ENCODE measurements at regions not wholly inside any gene's neighbourhood (a gene's known extent, or its start where the extent isn't known, plus 50 kb on each side); places are given as distances from the start of the nearest gene placed in this dataset.

- TF ChIP-seq ZNF331 (CRISPR knock-in tag; IDR thresholded peaks at IDR 0.05; ENCODE audit: low read depth) (no peak), REST (IDR thresholded peaks at IDR 0.05; ENCODE audit: unreplicated experiment) (no peak), NANOG (IDR thresholded peaks at IDR 0.05; ENCODE audit: borderline replicate concordance) (no peak), ZNF114 (CRISPR knock-in tag; IDR thresholded peaks at IDR 0.05) (no peak), ETS1 (IDR thresholded peaks at IDR 0.05) (no peak), JUNB (IDR thresholded peaks at IDR 0.05; ENCODE audit: unreplicated experiment) (no peak), POLR2AphosphoS5 (IDR thresholded peaks at IDR 0.05; ENCODE audit: low read depth) (no peak), CTCF (conservative IDR thresholded peaks at IDR 0.05; ENCODE audit: low read depth in 2 of 2) (no peak)
These were observed 95.8 kb upstream of the TET2 start (continued) for GRCh38 chr4:105050896-105051295.

DNA sequence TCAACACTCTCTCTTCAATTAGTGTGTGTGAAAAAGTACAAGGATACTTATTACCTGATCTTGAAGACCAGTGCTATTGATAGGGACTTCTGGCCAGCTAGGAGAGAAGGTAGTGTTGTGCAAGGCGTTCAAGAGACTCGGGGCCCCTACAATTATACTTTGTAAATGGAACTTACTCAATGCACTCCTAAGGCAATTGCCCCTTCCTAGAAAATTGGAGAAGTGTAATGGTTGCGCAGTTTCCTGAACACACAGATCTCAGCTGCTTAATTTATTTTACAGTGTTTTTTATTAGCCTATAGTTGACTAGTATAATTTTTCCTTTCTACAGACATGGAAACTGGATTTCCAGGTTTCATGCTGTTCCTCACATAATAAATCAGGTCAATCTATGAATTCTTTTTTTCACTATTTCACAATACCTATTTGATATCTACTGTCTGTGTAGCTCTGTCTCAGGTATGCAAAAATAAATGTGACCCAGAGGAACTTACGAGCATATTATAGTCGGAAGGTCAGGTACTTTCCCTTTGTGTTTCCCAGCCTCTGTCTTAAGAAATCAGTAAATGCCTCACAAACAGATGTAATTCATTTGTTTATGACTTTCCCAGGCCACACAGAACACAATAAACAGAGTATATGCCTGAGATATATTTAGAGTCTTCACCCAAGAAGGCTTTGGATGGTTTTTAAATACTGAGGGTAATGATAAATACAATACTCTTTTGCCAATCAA is 89.1 kb upstream of the TET2 start:
- Histone ChIP-seq H3K27ac (ENCODE audit: low read depth) (no peak overlapping the region), H3F3A (replicated peaks; ENCODE audit: low read depth) (no peaks in the 10 kb centered on the region), H3K79me2 (replicated peaks; ENCODE audit: insufficient read depth) (no peaks in the 10 kb centered on the region), H3K4me2 (no peak overlapping the region), H2AFZ (no peak overlapping the region), H3K27me3 (ENCODE audit: insufficient read depth) (no peaks in the 10 kb centered on the region), H3K4me3 (no peak overlapping the region), H3K4me1 (ENCODE audit: insufficient read depth) (peaks cover 10% of the 10 kb centered on the region; the same call in 1 of the 2 replicates), H3K9me2 (ENCODE audit: insufficient read depth) (no peaks in the 10 kb centered on the region), H4K20me1 (replicated peaks; ENCODE audit: insufficient read depth) (no peaks in the 10 kb centered on the region), H3K36me3 (ENCODE audit: insufficient read depth) (no peaks in the 10 kb centered on the region)
- 0 out of 3 replicates have a peak, but pooled peaks cover 1% of the 10 kb centered on the region for H3K9me3 Mint-ChIP-seq
- H3K4me3 Mint-ChIP-seq, result no peak overlapping the region
- ATAC-seq, result no peak
- peaks cover 14% of the 10 kb centered on the region for H3K4me1 Mint-ChIP-seq
- H3K27ac Mint-ChIP-seq, result no peak overlapping the region
- no peaks in the 10 kb centered on the region for H3K27me3 Mint-ChIP-seq (ENCODE audit: insufficient read depth, low read depth, poor library complexity)
- DNase-seq (ENCODE audit: low spot score), result no peak
- no peaks in the 10 kb centered on the region for H3K36me3 Mint-ChIP-seq (ENCODE audit: low read depth)
- TF ChIP-seq STAT1 (IDR thresholded peaks at IDR 0.05; ENCODE audit: unreplicated experiment) (no peak), NANOG (IDR thresholded peaks at IDR 0.05; ENCODE audit: borderline replicate concordance) (no peak), CREB1 (CRISPR knock-in tag; IDR thresholded peaks at IDR 0.05; ENCODE audit: low read depth) (no peak), ZNF462 (CRISPR knock-in tag; IDR thresholded peaks at IDR 0.05) (no peak), ZNF114 (CRISPR knock-in tag; IDR thresholded peaks at IDR 0.05) (no peak), JUNB (IDR thresholded peaks at IDR 0.05; ENCODE audit: unreplicated experiment) (no peak)
